Fibroblast of skin of left quadriceps (primary cell): ENCODE measurements at regions not wholly inside any gene's neighbourhood (a gene's known extent, or its start where the extent isn't known, plus 50 kb on each side); places are given as distances from the start of the nearest gene placed in this dataset.

Experiments
- DNase-seq, 2 experiments: peaks; one replicate each; pipeline ENCODE4 v3.0.0-alpha.2; 2013; ENCODE audit warnings: low read depth in 2 of 2

GRCh38 chr2:860259-860855 is 90.3 kb upstream of the SNTG2 start:
- DNase-seq, result no peak

DNA sequence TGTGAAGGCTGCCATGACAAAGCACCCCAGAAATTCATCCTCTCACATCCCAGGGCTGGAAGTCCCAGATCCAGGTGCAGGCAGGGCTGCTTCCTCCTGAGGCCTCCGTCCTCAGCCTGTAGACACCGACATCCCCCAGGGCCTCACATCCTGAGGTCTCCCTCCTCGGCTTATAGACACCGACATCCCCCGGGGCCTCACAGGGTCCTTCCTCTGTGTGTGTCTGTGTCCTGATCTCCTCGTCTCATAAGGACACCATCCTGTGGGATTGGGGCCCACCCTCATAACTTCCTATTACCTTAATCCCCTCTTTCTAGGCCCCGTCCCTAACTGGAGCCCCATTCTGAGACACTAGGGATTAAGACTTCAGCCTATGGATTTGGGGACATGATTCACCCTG is 92.0 kb upstream of the SNTG2 start:
- no peak for DNase-seq

GRCh38 chr2:857937-858336 is 92.7 kb upstream of the SNTG2 start:
- no peak for DNase-seq

DNA sequence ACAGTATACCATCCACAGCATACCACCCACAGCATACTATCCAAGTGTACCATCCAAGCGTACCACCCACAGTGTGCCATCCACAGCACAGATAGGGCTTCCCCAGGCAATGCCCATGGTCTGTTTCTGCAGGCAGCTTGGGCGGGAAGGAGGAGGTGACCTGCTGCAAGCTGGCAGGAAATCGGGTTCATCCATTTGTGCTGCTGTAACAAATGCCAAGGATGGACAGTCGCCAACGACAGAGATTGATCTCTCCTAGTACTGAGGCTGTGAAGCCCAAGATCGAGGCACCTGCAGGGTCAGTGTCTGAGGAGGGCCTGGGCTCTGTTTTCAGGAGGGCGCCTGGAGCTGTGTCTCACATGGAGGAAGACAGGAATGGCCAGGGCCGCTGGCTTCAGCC is 93.6 kb upstream of the SNTG2 start:
- no peak for DNase-seq

DNA sequence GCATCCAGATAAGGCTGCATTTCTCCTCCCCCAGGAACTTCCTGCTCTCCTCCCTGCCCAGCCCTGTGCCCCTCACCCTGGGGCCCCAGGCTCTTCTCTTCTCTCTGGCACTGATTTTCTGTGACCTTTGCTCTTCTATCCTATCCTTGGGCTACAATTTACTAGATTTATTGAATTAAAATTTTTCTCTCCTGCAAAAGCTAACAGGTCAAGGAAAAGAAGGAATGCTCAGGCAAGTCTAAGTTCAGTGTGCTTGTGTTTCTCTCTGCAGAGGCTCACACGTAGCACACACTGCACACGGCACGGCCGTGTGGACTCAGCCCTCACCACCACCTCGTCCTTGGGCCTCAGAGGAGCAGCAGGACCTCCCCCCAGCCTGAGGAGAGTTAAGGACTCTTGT is 94.2 kb upstream of the SNTG2 start:
- no peak for DNase-seq

GRCh38 chr2:856041-856440 is 94.6 kb upstream of the SNTG2 start:
- no peak for DNase-seq

GRCh38 chr2:855177-855576 is 95.5 kb upstream of the SNTG2 start:
- DNase-seq, result no peak

DNA sequence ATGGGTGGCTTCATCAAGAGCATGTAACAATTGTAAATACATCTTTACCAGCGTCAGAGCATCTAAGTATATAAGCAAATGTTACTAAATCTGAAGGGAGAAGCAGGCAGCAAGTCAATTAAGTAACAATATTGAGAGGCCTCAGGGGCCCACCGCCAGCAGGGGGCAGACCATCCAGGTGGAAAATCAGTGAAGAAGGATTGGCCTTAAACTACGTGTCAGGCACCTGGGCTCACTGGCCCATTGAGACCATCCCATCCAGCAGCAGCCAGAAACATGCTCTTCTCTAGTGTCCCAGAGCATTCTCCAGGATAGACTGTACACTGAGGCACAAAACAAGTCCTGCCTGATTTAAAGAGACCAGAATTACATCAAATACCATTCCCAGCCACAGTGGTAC is 96.2 kb upstream of the SNTG2 start:
- DNase-seq, result no peak

GRCh38 chr2:853203-853870 is 97.3 kb upstream of the SNTG2 start:
- no peak for DNase-seq

GRCh38 chr2:852168-852567 is 98.5 kb upstream of the SNTG2 start:
- DNase-seq, result no peak

GRCh38 chr2:851680-852079 is 99.0 kb upstream of the SNTG2 start:
- DNase-seq, result no peak

GRCh38 chr2:851078-851477 is 99.6 kb upstream of the SNTG2 start:
- no peak for DNase-seq

- DNase-seq, result no peak
Observed at GRCh38 chr2:850429-850828, 100.2 kb upstream of the SNTG2 start.

- DNase-seq, result peak; percentile 5 to 7
Observed at GRCh38 chr2:848099-848498, 102.5 kb upstream of the SNTG2 start.

DNA sequence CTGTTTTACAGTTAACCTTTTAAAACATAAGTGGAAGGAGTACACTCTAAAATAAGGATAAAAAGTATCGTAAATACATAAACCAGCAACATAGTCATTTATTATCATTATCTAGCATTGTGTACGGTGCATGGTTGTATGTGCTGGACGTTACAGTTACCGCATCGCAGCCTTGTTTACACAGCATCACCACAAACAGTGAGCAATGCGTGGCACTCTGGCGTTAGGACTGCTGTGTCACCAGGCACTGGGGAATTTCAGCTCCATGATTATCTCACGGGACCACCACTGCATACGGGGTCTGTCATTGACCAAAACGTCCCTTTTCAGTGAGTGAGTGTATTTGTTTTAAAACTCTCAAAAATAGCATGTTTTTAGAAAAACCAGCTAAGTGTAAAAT is 103.0 kb upstream of the SNTG2 start:
- no peak for DNase-seq

DNA sequence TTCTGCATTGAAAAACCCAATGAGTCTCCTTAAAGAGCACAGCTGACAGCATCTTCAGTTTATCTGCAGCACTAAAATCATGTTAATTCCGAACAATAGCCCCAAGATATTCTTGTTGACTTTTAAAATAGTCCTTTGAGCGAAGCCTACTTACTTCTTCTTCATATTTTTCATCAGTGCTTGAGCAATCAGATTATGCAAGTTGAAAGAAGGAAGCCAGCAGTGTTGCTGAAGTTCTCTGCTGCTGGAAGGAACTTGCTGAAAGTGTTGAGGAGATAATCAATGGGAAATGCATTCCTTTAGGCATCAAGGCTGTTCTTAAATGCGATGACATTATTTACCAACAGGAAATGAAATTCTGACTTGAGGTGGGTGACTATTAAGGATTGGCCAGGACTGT is 105.9 kb upstream of the SNTG2 start:
- no peak for DNase-seq

GRCh38 chr2:842151-842803 is 108.4 kb upstream of the SNTG2 start:
- no peak for DNase-seq

- DNase-seq, result no peak
Observed at GRCh38 chr2:841036-841435, 109.6 kb upstream of the SNTG2 start.

DNA sequence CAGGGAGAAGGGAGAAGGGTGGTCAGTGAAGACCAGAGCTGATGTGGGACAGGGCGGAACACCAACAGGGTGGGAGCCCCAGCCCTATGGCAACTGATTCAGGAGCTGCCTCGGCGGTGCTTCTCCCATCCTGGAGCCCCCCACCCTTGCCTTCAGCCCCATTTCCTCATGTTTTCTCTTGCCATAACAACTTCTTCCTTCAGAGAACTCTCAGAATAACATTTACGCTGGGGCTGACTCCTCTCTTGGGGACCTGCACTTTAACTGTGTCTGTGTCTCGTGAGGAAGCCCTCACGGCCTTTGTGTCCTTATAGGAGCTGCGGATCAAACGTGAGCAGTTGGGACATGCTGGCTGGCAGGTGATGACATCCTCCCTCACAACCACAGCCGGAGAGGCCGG is 116.4 kb upstream of the SNTG2 start:
- no peak for DNase-seq

GRCh38 chr2:833180-833579 is 117.5 kb upstream of the SNTG2 start:
- no peak for DNase-seq

DNA sequence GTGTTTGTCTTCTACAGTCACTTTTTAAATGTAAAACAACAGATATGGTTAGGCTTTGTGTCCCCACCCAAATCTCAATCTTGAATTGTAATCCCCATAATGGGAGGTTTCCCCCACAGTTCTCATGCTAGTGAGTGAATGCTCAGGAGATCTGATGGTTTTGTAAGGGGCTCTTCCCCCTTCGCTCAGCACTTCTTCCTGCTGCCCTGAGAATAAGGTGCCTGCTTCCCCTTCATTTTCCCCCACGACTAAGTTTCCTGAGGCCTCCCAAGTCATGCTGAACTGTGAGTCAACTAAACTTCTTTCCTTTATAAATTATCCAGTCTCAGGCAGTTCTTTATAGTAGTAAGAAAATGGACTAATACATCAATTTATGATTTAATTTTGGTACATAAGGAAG is 118.0 kb upstream of the SNTG2 start:
- no peak for DNase-seq

DNA sequence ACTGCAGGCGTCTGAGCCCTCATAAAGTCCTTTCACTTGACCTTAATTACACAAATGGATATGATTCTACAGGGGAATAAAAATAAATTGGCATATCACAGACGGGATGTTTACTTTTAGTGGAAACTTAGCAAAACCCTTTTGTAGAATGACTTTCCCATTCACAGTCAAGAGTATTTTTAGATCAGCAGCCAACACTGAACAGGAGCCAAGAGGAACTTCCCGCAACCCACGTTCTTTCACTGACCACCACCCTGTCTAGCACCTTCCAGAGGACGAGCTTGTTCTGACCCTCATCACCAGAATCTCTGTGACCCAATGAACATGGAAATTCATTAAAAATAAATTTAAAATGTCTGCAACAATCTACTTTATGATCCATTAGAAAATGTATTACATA is 119.0 kb upstream of the SNTG2 start:
- DNase-seq, result no peak

DNA sequence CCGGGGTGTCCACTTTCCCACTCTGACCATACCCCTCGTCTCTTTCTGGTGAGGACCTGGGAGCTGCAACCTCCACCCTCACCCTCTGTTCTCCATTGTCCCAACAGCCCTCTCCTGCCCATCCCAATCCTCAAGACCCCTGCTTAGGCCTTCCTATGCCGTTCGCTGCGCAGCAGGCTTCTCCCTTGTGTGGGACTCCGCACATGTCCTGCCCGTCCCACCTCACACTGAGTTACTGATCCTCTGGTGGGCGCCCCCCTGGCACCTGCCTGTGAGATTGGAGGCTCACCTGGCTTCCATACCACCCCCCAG is 119.5 kb upstream of the SNTG2 start:
- no peak for DNase-seq
